MG63 (cell line): ENCODE measurements at regions not wholly inside any gene's neighbourhood (a gene's known extent, or its start where the extent isn't known, plus 50 kb on each side); places are given as distances from the start of the nearest gene placed in this dataset.
A peak's percentile ranks its signal among the peaks of the same experiment; 100 is the strongest.

ENCODE experiments used
- DNase-seq: peaks from one replicate; pipeline ENCODE4 v3.0.0-alpha.2; 2020
- H3K27me3 ChIP-seq: fragments of 250-450 bp; sonication (Bioruptor Pico); 2 replicates; pipeline ENCODE4 v1.5.1; 2020; ENCODE audit warnings: mild to moderate bottlenecking, moderate library complexity
- H3K36me3 ChIP-seq: fragments of 250-450 bp; sonication (Bioruptor Pico); 2 replicates; pipeline ENCODE4 v1.5.1; 2020; ENCODE audit warnings: mild to moderate bottlenecking, moderate library complexity
- H3K4me3 ChIP-seq: fragments of 250-450 bp; sonication (Bioruptor Pico); 2 replicates; pipeline ENCODE4 v1.5.1; 2020; ENCODE audit warnings: mild to moderate bottlenecking, moderate library complexity
- H3K9me3 ChIP-seq: fragments of 250-450 bp; sonication (Bioruptor Pico); 2 replicates; pipeline ENCODE4 v1.5.1; 2020; ENCODE audit warnings: mild to moderate bottlenecking, moderate library complexity

- Histone ChIP-seq H3K9me3 (peaks cover 15% of the 10 kb centered on the region), H3K36me3 (no peaks in the 10 kb centered on the region), H3K4me3 (no peak overlapping the region), H3K27me3 (no peaks in the 10 kb centered on the region)
- no peak for DNase-seq
Measured at GRCh38 chr5:157934600-157934999, 75.7 kb upstream of the CLINT1 start.

GRCh38 chr5:157933005-157933404, 74.1 kb upstream of the CLINT1 start:
- peaks cover 15% of the 10 kb centered on the region for H3K9me3 ChIP-seq
- H3K4me3 ChIP-seq: no peak overlapping the region
- DNase-seq: no peak
- no peaks in the 10 kb centered on the region for H3K27me3 ChIP-seq
- no peaks in the 10 kb centered on the region for H3K36me3 ChIP-seq

- H3K36me3 ChIP-seq: no peaks in the 10 kb centered on the region
- no peak for DNase-seq
- H3K4me3 ChIP-seq: no peak overlapping the region
- H3K27me3 ChIP-seq: no peaks in the 10 kb centered on the region
- H3K9me3 ChIP-seq: peaks cover 15% of the 10 kb centered on the region
Measured at GRCh38 chr5:157930710-157931109, 71.8 kb upstream of the CLINT1 start.

GRCh38 chr5:157926977-157927376, 68.0 kb upstream of the CLINT1 start:
- H3K4me3 ChIP-seq: no peak overlapping the region
- DNase-seq: no peak
- H3K9me3 ChIP-seq: no peaks in the 10 kb centered on the region
- no peaks in the 10 kb centered on the region for H3K27me3 ChIP-seq
- H3K36me3 ChIP-seq: no peaks in the 10 kb centered on the region

- H3K4me3 ChIP-seq: no peak overlapping the region
- H3K9me3 ChIP-seq: no peaks in the 10 kb centered on the region
- no peak for DNase-seq
- H3K27me3 ChIP-seq: no peaks in the 10 kb centered on the region
- no peaks in the 10 kb centered on the region for H3K36me3 ChIP-seq
Measured at GRCh38 chr5:157925786-157926671, 67.1 kb upstream of the CLINT1 start.

- Histone ChIP-seq H3K36me3 (no peaks in the 10 kb centered on the region), H3K9me3 (no peaks in the 10 kb centered on the region), H3K4me3 (no peak overlapping the region), H3K27me3 (no peaks in the 10 kb centered on the region)
- DNase-seq: peak; percentile 64
Measured at GRCh38 chr5:157924931-157925729, 66.2 kb upstream of the CLINT1 start.

GRCh38 chr5:157924490-157924889, 65.5 kb upstream of the CLINT1 start:
- Histone ChIP-seq H3K27me3 (no peaks in the 10 kb centered on the region), H3K36me3 (no peaks in the 10 kb centered on the region)
- DNase-seq: no peak

GRCh38 chr5:157923765-157924164, 64.8 kb upstream of the CLINT1 start:
- Histone ChIP-seq H3K27me3 (no peaks in the 10 kb centered on the region), H3K36me3 (no peaks in the 10 kb centered on the region), H3K9me3 (no peaks in the 10 kb centered on the region), H3K4me3 (no peak overlapping the region)
- DNase-seq: no peak

More at GRCh38 chr5:157924490-157924889, 65.5 kb upstream of the CLINT1 start:
- Histone ChIP-seq H3K4me3 (no peak overlapping the region), H3K9me3 (no peaks in the 10 kb centered on the region)

GRCh38 chr5:157922026-157922425, 63.1 kb upstream of the CLINT1 start:
- Histone ChIP-seq H3K27me3 (no peaks in the 10 kb centered on the region), H3K36me3 (no peaks in the 10 kb centered on the region), H3K9me3 (no peaks in the 10 kb centered on the region), H3K4me3 (no peak overlapping the region)
- no peak for DNase-seq

- no peaks in the 10 kb centered on the region for H3K9me3 ChIP-seq
- no peaks in the 10 kb centered on the region for H3K27me3 ChIP-seq
- H3K4me3 ChIP-seq: no peak overlapping the region
- DNase-seq: no peak
- no peaks in the 10 kb centered on the region for H3K36me3 ChIP-seq
Measured at GRCh38 chr5:157920828-157921170, 61.9 kb upstream of the CLINT1 start.

GRCh38 chr5:157918811-157919742, 60.1 kb upstream of the CLINT1 start:
- H3K36me3 ChIP-seq: no peaks in the 10 kb centered on the region
- H3K9me3 ChIP-seq: no peaks in the 10 kb centered on the region
- H3K4me3 ChIP-seq: no peak overlapping the region
- DNase-seq: peak; percentile 38
- no peaks in the 10 kb centered on the region for H3K27me3 ChIP-seq

GRCh38 chr5:157917899-157918809, 59.2 kb upstream of the CLINT1 start:
- no peaks in the 10 kb centered on the region for H3K9me3 ChIP-seq
- no peaks in the 10 kb centered on the region for H3K36me3 ChIP-seq
- no peaks in the 10 kb centered on the region for H3K27me3 ChIP-seq
- H3K4me3 ChIP-seq: no peak overlapping the region
- peak; percentile 90 for DNase-seq

- Histone ChIP-seq H3K27me3 (no peaks in the 10 kb centered on the region), H3K9me3 (no peaks in the 10 kb centered on the region), H3K36me3 (no peaks in the 10 kb centered on the region), H3K4me3 (no peak overlapping the region)
- no peak for DNase-seq
Measured at GRCh38 chr5:157917491-157917890, 58.5 kb upstream of the CLINT1 start.

- Histone ChIP-seq H3K36me3 (no peaks in the 10 kb centered on the region), H3K4me3 (no peak overlapping the region), H3K9me3 (no peaks in the 10 kb centered on the region), H3K27me3 (no peaks in the 10 kb centered on the region)
- DNase-seq: peak; percentile 65
Measured at GRCh38 chr5:157915638-157916037, 56.7 kb upstream of the CLINT1 start.

GRCh38 chr5:157914151-157914788, 55.3 kb upstream of the CLINT1 start:
- no peaks in the 10 kb centered on the region for H3K27me3 ChIP-seq
- H3K36me3 ChIP-seq: no peaks in the 10 kb centered on the region
- no peak for DNase-seq
- no peak overlapping the region for H3K4me3 ChIP-seq
- no peaks in the 10 kb centered on the region for H3K9me3 ChIP-seq
